ENCODE measurements at regions not wholly inside any gene's neighbourhood (a gene's known extent, or its start where the extent isn't known, plus 50 kb on each side); places are given as distances from the start of the nearest gene placed in this dataset.

- H3K9me3 ChIP-seq (ENCODE audit: control insufficient read depth, low read length): no peaks in the 10 kb centered on the region
- H3K36me3 ChIP-seq (ENCODE audit: control insufficient read depth, insufficient read depth, low read length): no peaks in the 10 kb centered on the region
- TF ChIP-seq CTCF (IDR thresholded peaks at IDR 0.05): no peak
- no peak overlapping the region for H3K4me2 ChIP-seq (ENCODE audit: low read length)
- no peak overlapping the region for H3K4me3 ChIP-seq (ENCODE audit: low read depth, low read length)
- H3K79me2 ChIP-seq: no peaks in the 10 kb centered on the region
- no peak overlapping the region for H3K27ac ChIP-seq
- no peak overlapping the region for H3K9ac ChIP-seq
- no peaks in the 10 kb centered on the region for H3K27me3 ChIP-seq (ENCODE audit: control insufficient read depth, insufficient read depth, low read length)
- no peaks in the 10 kb centered on the region for H3K4me1 ChIP-seq
- H2AFZ ChIP-seq: no peak overlapping the region
These were observed 243.0 kb upstream of the FSTL5 start for GRCh38 chr4:162406637-162407365.

GRCh38 chr4:162403932-162404331 is 240.1 kb upstream of the FSTL5 start:
- no peaks in the 10 kb centered on the region for H3K79me2 ChIP-seq
- no peaks in the 10 kb centered on the region for H3K4me1 ChIP-seq

GRCh38 chr4:162403419-162403818 is 239.6 kb upstream of the FSTL5 start:
- Histone ChIP-seq H2AFZ (no peak overlapping the region), H3K9me3 (ENCODE audit: control insufficient read depth, low read length) (no peaks in the 10 kb centered on the region), H3K27me3 (ENCODE audit: control insufficient read depth, insufficient read depth, low read length) (no peaks in the 10 kb centered on the region), H3K4me2 (ENCODE audit: low read length) (no peak overlapping the region), H3K79me2 (no peaks in the 10 kb centered on the region), H3K4me1 (no peaks in the 10 kb centered on the region), H3K4me3 (ENCODE audit: low read depth, low read length) (no peak overlapping the region), H3K36me3 (ENCODE audit: control insufficient read depth, insufficient read depth, low read length) (no peaks in the 10 kb centered on the region), H3K9ac (no peak overlapping the region), H3K27ac (no peak overlapping the region)
- no peak for TF ChIP-seq CTCF (IDR thresholded peaks at IDR 0.05)

More at GRCh38 chr4:162403932-162404331, 240.1 kb upstream of the FSTL5 start:
- TF ChIP-seq CTCF (IDR thresholded peaks at IDR 0.05): no peak
- no peak overlapping the region for H3K9ac ChIP-seq
- no peak overlapping the region for H3K4me2 ChIP-seq (ENCODE audit: low read length)
- no peak overlapping the region for H3K4me3 ChIP-seq (ENCODE audit: low read depth, low read length)
- H2AFZ ChIP-seq: no peak overlapping the region
- H3K27me3 ChIP-seq (ENCODE audit: control insufficient read depth, insufficient read depth, low read length): no peaks in the 10 kb centered on the region
- H3K27ac ChIP-seq: no peak overlapping the region
- H3K36me3 ChIP-seq (ENCODE audit: control insufficient read depth, insufficient read depth, low read length): no peaks in the 10 kb centered on the region
- H3K9me3 ChIP-seq (ENCODE audit: control insufficient read depth, low read length): no peaks in the 10 kb centered on the region

- TF ChIP-seq CTCF (IDR thresholded peaks at IDR 0.05): no peak
- H3K9ac ChIP-seq: no peak overlapping the region
- H3K4me1 ChIP-seq: no peaks in the 10 kb centered on the region
- H3K27ac ChIP-seq: no peak overlapping the region
- H3K9me3 ChIP-seq (ENCODE audit: control insufficient read depth, low read length): no peaks in the 10 kb centered on the region
- no peak overlapping the region for H3K4me2 ChIP-seq (ENCODE audit: low read length)
- no peaks in the 10 kb centered on the region for H3K27me3 ChIP-seq (ENCODE audit: control insufficient read depth, insufficient read depth, low read length)
- H2AFZ ChIP-seq: no peak overlapping the region
- no peak overlapping the region for H3K4me3 ChIP-seq (ENCODE audit: low read depth, low read length)
- no peaks in the 10 kb centered on the region for H3K36me3 ChIP-seq (ENCODE audit: control insufficient read depth, insufficient read depth, low read length)
- H3K79me2 ChIP-seq: no peaks in the 10 kb centered on the region
These were observed 237.2 kb upstream of the FSTL5 start for GRCh38 chr4:162401021-162401420.

- Histone ChIP-seq H3K9ac (no peak overlapping the region), H3K27ac (no peak overlapping the region), H3K9me3 (ENCODE audit: control insufficient read depth, low read length) (no peaks in the 10 kb centered on the region), H3K4me1 (no peaks in the 10 kb centered on the region), H3K27me3 (ENCODE audit: control insufficient read depth, insufficient read depth, low read length) (no peaks in the 10 kb centered on the region), H3K36me3 (ENCODE audit: control insufficient read depth, insufficient read depth, low read length) (no peaks in the 10 kb centered on the region), H3K4me2 (ENCODE audit: low read length) (no peak overlapping the region), H3K4me3 (ENCODE audit: low read depth, low read length) (no peak overlapping the region), H2AFZ (no peak overlapping the region), H3K79me2 (no peaks in the 10 kb centered on the region)
- TF ChIP-seq CTCF (IDR thresholded peaks at IDR 0.05): no peak
These were observed 229.1 kb upstream of the FSTL5 start for GRCh38 chr4:162392946-162393345.

All from parathyroid adenoma (tissue), 2 donors.